ENCODE measurements at regions not wholly inside any gene's neighbourhood (a gene's known extent, or its start where the extent isn't known, plus 50 kb on each side); places are given as distances from the start of the nearest gene placed in this dataset.

DNA sequence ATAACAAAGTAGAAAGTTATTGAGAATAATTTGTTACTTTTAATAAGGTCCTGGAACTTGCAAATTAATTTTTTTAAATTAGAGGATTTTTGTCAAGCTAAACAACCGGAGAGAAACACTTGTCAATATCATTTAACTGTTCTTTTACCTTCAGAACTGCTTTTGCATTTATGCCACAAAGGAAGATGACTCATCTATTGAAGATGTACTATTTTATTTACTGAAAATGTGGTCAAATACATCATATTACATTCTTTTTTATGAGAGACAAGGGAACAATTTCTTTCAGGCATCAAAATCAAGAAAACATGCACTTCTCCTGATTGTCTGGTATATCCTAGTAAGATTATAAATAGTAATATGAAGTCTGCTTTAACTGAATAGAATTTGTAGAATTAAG lies 558.2 kb upstream of the PRMT6 start:
- TF ChIP-seq CTCF (IDR thresholded peaks at IDR 0.05; ENCODE audit: extremely low read depth in 1 of 2, insufficient read depth in 1 of 2, low read depth in 1 of 2, low read length in 2 of 2) (no peak), EZH2 (IDR thresholded peaks at IDR 0.05; ENCODE audit: borderline replicate concordance, low read depth, low read length, severe bottlenecking) (no peak)

Data from endothelial cell of umbilical vein (primary cell).